GM12891 (cell line): ENCODE measurements at regions not wholly inside any gene's neighbourhood (a gene's known extent, or its start where the extent isn't known, plus 50 kb on each side); places are given as distances from the start of the nearest gene placed in this dataset.
"Not testable (repeated sequence)": the region's sequence is repeated elsewhere in the genome, so short reads cannot be mapped to it uniquely, and the experiment has no call there.

Experiments used
- DNase-seq: peaks from one replicate; pipeline ENCODE4 v3.0.0; 2011; ENCODE audit warnings: low spot score; ENCODE audit not compliant: insufficient read length
- FAIRE-seq: peaks from 2 replicates; lab custom pipeline; 2011; peaks lifted over from hg19 to GRCh38; lab: Jason Lieb, UNC
- PAX5 ChIP-seq: IDR thresholded peaks from 2 replicates; pipeline ENCODE4 v1.6.1; 2011; ENCODE audit warnings: low read length, moderate library complexity, mild to moderate bottlenecking; ENCODE audit not compliant: insufficient read depth, severe bottlenecking
- POLR2A ChIP-seq: IDR thresholded peaks from 2 replicates; pipeline ENCODE4 v1.6.1; 2011; ENCODE audit warnings: low read depth, low read length, control low read depth
- POLR2AphosphoS5 ChIP-seq: IDR thresholded peaks from 2 replicates; pipeline ENCODE4 v1.6.1; 2011; ENCODE audit warnings: low read depth, low read length, control low read depth
- POU2F2 ChIP-seq: IDR thresholded peaks from 2 replicates; pipeline ENCODE4 v1.6.1; 2011; ENCODE audit warnings: low read depth, mild to moderate bottlenecking, control low read depth, low read length, moderate library complexity
- SPI1 ChIP-seq: IDR thresholded peaks from 2 replicates; pipeline ENCODE4 v1.6.1; 2011; ENCODE audit warnings: low read depth, low read length, control low read depth
- TAF1 ChIP-seq: IDR thresholded peaks from 2 replicates; pipeline ENCODE4 v1.6.1; 2011; ENCODE audit warnings: low read depth, low read length, control low read depth

DNA sequence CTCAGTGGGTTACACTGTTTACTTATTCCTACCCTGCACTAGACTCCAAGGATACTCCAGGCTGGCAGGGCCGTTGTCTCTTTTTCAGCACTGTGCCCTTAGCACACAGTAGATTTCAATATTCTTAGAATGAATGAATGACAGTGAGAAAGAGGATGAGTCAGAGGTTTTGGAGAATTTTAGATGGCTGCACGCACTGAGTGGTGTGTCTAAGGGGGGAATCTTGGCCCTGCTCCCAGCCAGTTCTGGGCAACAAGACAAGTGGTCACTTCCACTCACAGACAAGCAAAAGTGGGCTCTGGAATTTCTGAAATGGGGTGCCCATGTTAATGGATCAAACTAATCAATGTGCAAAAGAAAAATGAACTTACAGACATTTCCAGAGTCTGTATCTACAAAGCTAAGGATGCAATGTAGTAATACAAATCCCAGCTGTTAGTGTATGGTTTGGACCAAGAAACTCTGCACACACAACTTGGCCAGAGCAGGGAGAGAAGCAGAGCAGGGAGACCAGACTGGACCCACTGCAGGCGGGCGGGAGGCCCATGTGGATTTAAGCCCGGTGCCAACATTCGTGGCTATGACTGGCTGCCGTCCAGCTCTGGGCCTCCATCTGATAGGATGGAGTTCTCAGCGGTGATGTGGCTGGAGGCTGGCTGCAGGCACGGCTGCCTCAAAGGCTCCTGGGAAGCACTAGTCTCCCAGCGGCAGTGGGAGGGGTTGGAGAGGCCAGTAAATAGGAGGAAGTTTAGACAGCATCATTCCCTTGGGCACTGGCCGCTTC is 95.6 kb upstream of the CDYL2 start:
- DNase-seq (no peak), FAIRE-seq (no peak)
- TF ChIP-seq TAF1 (no peak), POU2F2 (no peak), POLR2AphosphoS5 (no peak), SPI1 (no peak), POLR2A (no peak), PAX5 (no peak)

DNA sequence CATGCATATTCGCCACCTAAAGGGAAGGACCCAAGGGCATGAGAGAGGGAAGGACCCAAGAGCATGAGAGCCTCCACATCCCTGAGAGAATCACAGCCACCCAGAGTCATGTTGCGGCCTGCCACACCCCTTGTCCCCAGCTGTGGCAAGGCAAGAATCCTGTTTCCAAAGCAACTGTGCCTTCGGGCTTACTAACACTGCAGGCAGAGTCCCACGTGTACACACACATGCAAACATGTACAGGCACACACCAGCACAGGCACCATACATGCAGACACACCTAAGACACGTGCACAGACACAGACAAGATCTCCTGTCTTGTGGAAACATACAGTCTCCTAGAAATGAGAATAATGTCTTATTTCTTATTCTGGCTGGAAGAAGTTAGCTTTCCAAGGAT is 92.4 kb upstream of the CDYL2 start:
- no peak for FAIRE-seq
- DNase-seq = no peak
- TF ChIP-seq POLR2AphosphoS5 = no peak
- no peak for TF ChIP-seq POU2F2
- no peak for TF ChIP-seq POLR2A
- TF ChIP-seq PAX5 = no peak
- TF ChIP-seq TAF1 = no peak
- no peak for TF ChIP-seq SPI1

DNA sequence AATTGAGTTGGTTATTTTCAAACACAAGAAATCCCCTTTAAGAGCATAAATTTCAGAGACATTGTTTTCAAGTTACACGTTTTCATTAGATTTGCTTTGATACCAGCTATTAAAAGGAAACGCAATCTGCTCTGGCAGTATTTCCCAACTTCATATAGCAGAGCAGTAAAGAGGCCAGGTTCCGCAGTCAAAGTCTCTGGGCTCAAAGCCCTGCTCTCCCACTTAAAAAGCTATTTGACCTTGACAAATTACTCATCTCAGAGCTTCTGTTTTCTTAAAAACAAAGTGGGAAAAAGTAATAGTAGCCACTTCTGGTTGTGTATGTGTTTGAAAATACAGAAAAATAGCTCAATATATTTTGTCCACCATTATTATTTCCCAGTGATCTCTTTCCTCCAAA is 89.7 kb upstream of the CDYL2 start:
- TF ChIP-seq POLR2A (no peak), POU2F2 (no peak)
- DNase-seq (no peak), FAIRE-seq (no peak)

DNA sequence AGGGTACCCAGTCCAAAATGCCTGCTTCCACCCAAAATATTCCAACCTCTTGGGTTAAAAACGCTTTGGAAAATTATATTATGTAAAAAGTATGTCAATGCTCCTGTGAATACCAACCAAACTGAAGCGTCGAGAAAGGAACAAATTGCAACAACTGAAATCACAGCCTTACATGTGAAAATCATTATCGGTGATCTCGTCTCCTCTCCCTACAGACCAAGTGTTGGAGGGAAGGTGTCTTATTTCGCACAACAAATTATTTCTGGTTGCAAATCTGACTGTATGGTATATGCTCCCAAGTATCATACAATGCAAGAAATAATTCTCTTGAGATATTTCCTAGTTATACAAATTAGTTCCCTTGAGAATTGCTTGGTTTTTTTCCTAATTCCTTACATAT is 89.3 kb upstream of the CDYL2 start:
- TF ChIP-seq SPI1 (no peak), POLR2AphosphoS5 (no peak)
- FAIRE-seq = no peak

DNA sequence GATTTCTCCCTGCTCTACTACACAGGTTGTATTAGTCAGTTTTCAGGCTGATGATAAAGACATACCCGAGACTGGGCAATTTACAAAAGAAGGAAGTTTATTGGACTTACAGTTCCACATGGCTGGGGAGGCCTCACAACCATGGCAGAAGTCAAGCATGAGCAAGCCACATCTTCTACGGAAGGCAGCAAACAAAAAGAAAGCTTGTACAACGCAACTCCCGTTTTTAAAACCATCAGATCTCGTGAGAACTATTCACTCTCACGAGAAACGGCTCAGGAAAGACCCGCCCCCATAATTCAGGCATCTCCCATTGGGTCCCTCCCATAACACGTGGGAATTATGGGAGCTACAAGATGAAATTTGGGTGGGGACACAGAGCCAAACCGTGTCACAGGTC is 88.0 kb upstream of the CDYL2 start:
- TF ChIP-seq TAF1 (peak; percentile 66; the same call in 1 of the 2 replicates), PAX5 (peak; percentile 26), POLR2A (peak; percentile 91), POLR2AphosphoS5 (peak; percentile 86)
- DNase-seq = not testable (repeated sequence)
- peak; percentile 81 for FAIRE-seq

More for the DNA sequence above, 89.3 kb upstream of the CDYL2 start:
- no peak for DNase-seq

GRCh38 chr16:80889779-80890359 is 85.5 kb upstream of the CDYL2 start:
- no peak for DNase-seq
- FAIRE-seq = peak; percentile 71
- TF ChIP-seq TAF1 = no peak
- no peak for TF ChIP-seq POLR2A
- TF ChIP-seq SPI1 = no peak
- no peak for TF ChIP-seq POLR2AphosphoS5
- TF ChIP-seq PAX5 = no peak

- FAIRE-seq = no peak
- DNase-seq = no peak
- no peak for TF ChIP-seq PAX5
- TF ChIP-seq POU2F2 = no peak
- TF ChIP-seq POLR2A = no peak
- TF ChIP-seq SPI1 = no peak
- no peak for TF ChIP-seq TAF1
- TF ChIP-seq POLR2AphosphoS5 = no peak
Observed at GRCh38 chr16:80887062-80887461, 82.7 kb upstream of the CDYL2 start.

DNA sequence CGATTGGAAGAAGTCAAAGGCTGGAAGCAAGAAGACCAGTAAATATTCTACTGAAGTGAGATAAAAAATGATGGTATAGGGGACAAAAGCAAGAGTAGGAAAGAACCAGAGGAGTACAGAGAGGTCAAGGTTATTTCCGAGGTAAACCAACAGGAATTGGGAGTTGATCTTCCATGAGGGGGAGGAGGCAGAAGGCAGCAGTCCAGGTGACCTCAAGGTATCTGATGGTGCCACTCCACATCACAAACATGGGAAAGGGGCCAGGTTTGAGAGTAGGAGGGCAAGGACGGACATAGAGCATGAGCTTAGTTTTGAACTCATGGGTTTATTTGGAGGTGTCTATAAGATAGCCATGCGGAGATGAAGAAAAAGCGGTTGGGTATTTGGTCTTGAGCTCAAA is 79.4 kb upstream of the CDYL2 start:
- FAIRE-seq (no peak), DNase-seq (no peak)
- TF ChIP-seq TAF1 (no peak), POLR2AphosphoS5 (no peak), POLR2A (no peak), SPI1 (no peak), POU2F2 (no peak), PAX5 (no peak)

DNA sequence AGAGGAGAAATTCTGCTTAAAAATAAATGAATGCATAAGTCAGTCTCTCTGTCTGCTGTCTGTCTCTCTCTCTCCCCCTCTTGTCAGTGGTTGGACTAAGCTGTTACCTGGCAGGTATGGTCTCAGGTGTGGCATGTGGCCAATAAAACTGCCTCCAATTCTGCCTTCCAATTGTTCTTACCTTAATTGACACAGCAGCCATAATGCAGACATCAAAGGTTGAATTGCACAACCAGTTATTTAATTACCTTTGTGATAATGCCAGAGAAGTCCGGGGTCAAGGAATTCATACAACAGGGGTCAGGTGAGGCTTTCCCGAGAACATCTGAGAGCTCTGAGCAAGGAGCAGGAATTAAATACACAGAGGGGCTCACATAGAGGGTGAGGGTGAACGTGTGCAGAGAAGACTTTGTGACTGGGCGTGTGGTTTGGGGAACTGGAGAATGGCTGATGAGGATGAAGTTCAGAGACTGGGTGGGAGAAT is 78.8 kb upstream of the CDYL2 start:
- FAIRE-seq (no peak), DNase-seq (no peak)
- TF ChIP-seq SPI1 (no peak), TAF1 (no peak), PAX5 (no peak), POLR2A (no peak), POU2F2 (no peak), POLR2AphosphoS5 (no peak)

GRCh38 chr16:80875616-80876015 is 71.2 kb upstream of the CDYL2 start:
- no peak for DNase-seq
- TF ChIP-seq POU2F2 = no peak
- no peak for FAIRE-seq

DNA sequence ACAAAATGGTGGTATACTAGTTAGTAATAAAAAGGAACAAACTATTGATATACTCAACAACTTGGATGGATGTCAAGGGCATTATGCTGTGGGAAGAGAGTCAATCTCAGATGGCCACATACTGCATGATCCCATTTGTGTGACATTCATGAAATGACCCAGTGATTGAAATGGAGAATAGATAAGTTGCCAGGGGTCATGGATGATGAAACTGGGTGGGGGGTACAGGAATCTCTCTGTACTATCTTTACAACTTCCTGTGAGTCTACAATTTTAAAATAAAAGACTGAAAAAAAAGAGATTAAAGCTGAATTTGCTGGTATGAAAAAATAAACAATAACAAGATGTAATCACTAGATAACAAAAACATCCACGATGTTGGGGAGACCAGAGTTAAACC is 70.5 kb upstream of the CDYL2 start:
- TF ChIP-seq PAX5 (no peak), POLR2AphosphoS5 (no peak), POU2F2 (no peak), SPI1 (no peak), TAF1 (no peak), POLR2A (no peak)
- FAIRE-seq (no peak), DNase-seq (no peak)
